GM12878 (cell line): ENCODE measurements at regions not wholly inside any gene's neighbourhood (a gene's known extent, or its start where the extent isn't known, plus 50 kb on each side); places are given as distances from the start of the nearest gene placed in this dataset.
"Not testable (repeated sequence)": the region's sequence is repeated elsewhere in the genome, so short reads cannot be mapped to it uniquely, and the experiment has no call there.

Source experiments
- ATAC-seq: fragments of 200-7000 bp; cut with Tn5 transposase; 3 replicates; pipeline ENCODE4 v1.9.1; 2020; ENCODE audit warnings: mild to moderate bottlenecking, moderate library complexity
- BruUV-seq: library from RNA; stranded (reverse); fragments of 400-500 nt; replicated peaks from 2 replicates; lab custom pipeline; 2021; lab: Mats Ljungman, UMichigan
- CTCF ChIA-PET: fragments of 300-600 bp; sonication (Branson Sonifier 250); formaldehyde crosslinking; extraction: SDS; loops from one replicate; lab custom pipeline; 2021; ENCODE audit warnings: inconsistent platforms; lab: Yijun Ruan, JAX
- POLR2A ChIA-PET: fragments of 350-600 bp; formaldehyde crosslinking; extraction: SDS; loops from one replicate; lab custom pipeline; 2021; ENCODE audit warnings: inconsistent platforms; lab: Charles Lee
- RAD21 ChIA-PET: fragments of 300-600 bp; sonication (Branson Sonifier 250); formaldehyde crosslinking; loops from one replicate; lab custom pipeline; 2023; ENCODE audit warnings: antibody characterized with exemption; ENCODE audit not compliant: unreplicated experiment; lab: Charles Lee
- SMC1A ChIA-PET: fragments of 300-600 bp; sonication (Branson Sonifier 250); formaldehyde crosslinking; loops from one replicate; lab custom pipeline; 2023; ENCODE audit not compliant: unreplicated experiment, uncharacterized antibody; lab: Charles Lee
- DNase-seq: peaks from one replicate; pipeline ENCODE4 v3.0.0-alpha.2; 2011; ENCODE audit warnings: low read depth, low spot score
- FAIRE-seq: peaks from 3 replicates; lab custom pipeline; 2011; peaks lifted over from hg19 to GRCh38; lab: Jason Lieb, UNC
- H2AFZ ChIP-seq: 2 replicates; pipeline ENCODE4 v1.6.0; 2011; ENCODE audit warnings: low read depth, low read length, control low read depth; ENCODE audit not compliant: control insufficient read depth
- H3K27ac ChIP-seq: 2 replicates; pipeline ENCODE4 v1.5.1; 2011; ENCODE audit warnings: control low read depth; ENCODE audit not compliant: control insufficient read depth, insufficient read depth
- H3K27me3 ChIP-seq, 2 experiments: replicated peaks in 1 of 2; 2 replicates each; pipeline versions ENCODE4 v1.6.0 to v1.6.1; 2011; ENCODE audit warnings: low read length in 1 of 2; ENCODE audit not compliant: control insufficient read depth in 2 of 2, insufficient read depth in 2 of 2
- H3K36me3 ChIP-seq, 2 experiments: 2 replicates each; pipeline ENCODE4 v1.5.1; 2011; ENCODE audit warnings: low read length in 1 of 2; ENCODE audit not compliant: control insufficient read depth in 2 of 2, insufficient read depth in 2 of 2
- H3K4me1 ChIP-seq: 2 replicates; pipeline ENCODE4 v1.6.1; 2011; ENCODE audit warnings: mild to moderate bottlenecking, low read length, moderate library complexity, mixed read lengths; ENCODE audit not compliant: control insufficient read depth, insufficient read depth
- H3K4me2 ChIP-seq: 2 replicates; pipeline ENCODE4 v1.6.0; 2011; ENCODE audit warnings: control low read depth; ENCODE audit not compliant: control insufficient read depth, insufficient read depth
- H3K4me3 ChIP-seq: fragments of 200-600 bp; sonication (generic); 2 replicates; pipeline ENCODE4 v1.5.1; 2016
- H3K79me2 ChIP-seq: 2 replicates; pipeline ENCODE4 v1.6.0; 2011; ENCODE audit warnings: low read length; ENCODE audit not compliant: control insufficient read depth, insufficient read depth
- H3K9ac ChIP-seq: 2 replicates; pipeline ENCODE4 v1.8.0; 2011; ENCODE audit warnings: low read length, control low read depth, mixed read lengths; ENCODE audit not compliant: control insufficient read depth, insufficient read depth
- H3K9me3 ChIP-seq: replicated peaks from 3 replicates; pipeline ENCODE4 v1.5.1; 2011; ENCODE audit warnings: mild to moderate bottlenecking, low read length; ENCODE audit not compliant: control insufficient read depth, insufficient read depth
- H4K20me1 ChIP-seq: 2 replicates; pipeline ENCODE4 v1.6.0; 2011; ENCODE audit not compliant: control insufficient read depth, insufficient read depth
- ATF3 ChIP-seq: IDR thresholded peaks from 2 replicates; pipeline ENCODE4 v1.6.1; 2011; ENCODE audit warnings: low read depth, mild to moderate bottlenecking, low read length, moderate library complexity, borderline replicate concordance; ENCODE audit errors: extremely low read depth
- ATF7 ChIP-seq: fragments of 450-650 bp; IDR thresholded peaks from 2 replicates; pipeline ENCODE4 v1.6.1; 2016; ENCODE audit warnings: low read depth, mild to moderate bottlenecking
- BRCA1 ChIP-seq: IDR thresholded peaks from 2 replicates; pipeline ENCODE4 v1.6.1; 2011; ENCODE audit warnings: low read depth, low read length, improper control_type of control experiment
- CBFB ChIP-seq: IDR thresholded peaks from 2 replicates; pipeline ENCODE4 v1.6.1; 2016; ENCODE audit warnings: antibody characterized with exemption, low read depth
- CBX3 ChIP-seq: fragments of 200-600 bp; sonication (generic); IDR thresholded peaks from 2 replicates; pipeline ENCODE4 v1.6.1; 2016; ENCODE audit warnings: low read depth, borderline replicate concordance
- MTA2 ChIP-seq: fragments of 450-650 bp; IDR thresholded peaks from 2 replicates; pipeline ENCODE4 v1.6.1; 2016; ENCODE audit warnings: low read depth, mild to moderate bottlenecking, moderate library complexity
- MYB ChIP-seq: fragments of 150-350 bp; IDR thresholded peaks from 2 replicates; pipeline ENCODE4 v1.6.1; 2014; ENCODE audit warnings: mild to moderate bottlenecking, low read depth, low read length, borderline replicate concordance
- MYC ChIP-seq: IDR thresholded peaks from 2 replicates; pipeline ENCODE4 v1.6.1; 2011; ENCODE audit warnings: mild to moderate bottlenecking, low read length, moderate library complexity, inconsistent platforms; ENCODE audit not compliant: insufficient read depth, insufficient replicate concordance, insufficient read length, severe bottlenecking
- SIN3A ChIP-seq: IDR thresholded peaks from 2 replicates; pipeline ENCODE4 v1.6.1; 2012; ENCODE audit warnings: low read depth, low read length, improper control_type of control experiment
- TCF12 ChIP-seq: IDR thresholded peaks from 2 replicates; pipeline ENCODE4 v1.6.1; 2011; ENCODE audit warnings: low read depth, mild to moderate bottlenecking, low read length
- ZBED1 ChIP-seq: IDR thresholded peaks from 2 replicates; pipeline ENCODE4 v1.6.1; 2016; ENCODE audit warnings: borderline replicate concordance
- WGBS: methylation state at CpG from one replicate; pipeline ENCODE4 v1.1.6; 2016; ENCODE audit warnings: low lambda C conversion rate; ENCODE audit not compliant: insufficient replicate concordance, insufficient coverage; ENCODE audit errors: missing lambda C conversion rate; 5-methylcytosine and 5-hydroxymethylcytosine counted together
- in situ Hi-C: fragments of 300-500 bp; cut with MboI; formaldehyde crosslinking; loops from 9 replicates; pipeline ENCODE4 v1.14.3; 2018; ENCODE audit warnings: mixed read lengths
- intact Hi-C: fragments of 100-400 bp; cut with micrococcal nuclease; formaldehyde crosslinking; loops from one replicate; pipeline ENCODE4 v1.14.2; 2022; ENCODE audit not compliant: unreplicated experiment
- TF ChIP-seq, protein P1 (sequence below), 3 experiments: IDR thresholded peaks in 2 of 3; conservative IDR thresholded peaks in 1 of 3; 2 replicates each; pipeline ENCODE4 v1.5.1; 2011; ENCODE audit warnings: low read depth in 3 of 3, low read length in 3 of 3, mild to moderate bottlenecking in 3 of 3, control low read depth in 2 of 3, moderate library complexity in 2 of 3, inconsistent platforms in 1 of 3, mixed read lengths in 1 of 3; ENCODE audit not compliant: control insufficient read depth in 2 of 3, insufficient read depth in 1 of 3; ENCODE audit errors: extremely low read depth in 1 of 3
- TF ChIP-seq, protein P2 (sequence below): IDR thresholded peaks from 2 replicates; pipeline ENCODE4 v1.6.1; 2012; ENCODE audit warnings: mild to moderate bottlenecking, low read depth, low read length

DNA sequence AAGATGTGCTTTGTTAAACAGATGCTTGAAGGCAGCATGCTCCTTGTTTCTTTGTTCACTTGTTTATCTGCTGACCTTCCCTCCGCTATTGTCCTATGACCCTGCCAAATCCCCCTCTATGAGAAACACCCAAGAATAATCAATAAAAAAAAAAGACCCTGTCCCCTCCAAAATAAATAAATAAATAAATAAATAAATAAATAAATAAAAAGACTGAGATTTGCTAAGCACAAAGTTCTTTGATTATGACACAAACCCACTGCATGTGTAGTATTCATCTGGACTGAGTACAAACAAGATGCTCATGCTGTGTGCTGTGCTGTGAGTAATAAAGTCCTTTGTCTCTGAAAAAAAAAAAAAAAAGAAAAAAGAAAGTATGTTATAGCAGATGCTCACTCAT is 851.1 kb upstream of the DEFB115 start:
- H3K4me2 ChIP-seq, H3K79me2 ChIP-seq, ATAC-seq, H3K4me3 ChIP-seq, H3K9me3 ChIP-seq, CTCF ChIA-PET, BruUV-seq, POLR2A ChIA-PET, RAD21 ChIA-PET, H3K9ac ChIP-seq, H2AFZ ChIP-seq, intact Hi-C loops, H3K4me1 ChIP-seq, H4K20me1 ChIP-seq, H3K27me3 ChIP-seq, FAIRE-seq, DNase-seq, in situ Hi-C loops, H3K27ac ChIP-seq, SMC1A ChIA-PET, H3K36me3 ChIP-seq: not testable (repeated sequence)
- 0% methylated on average over 1 of the region's 1 CpG for WGBS

DNA sequence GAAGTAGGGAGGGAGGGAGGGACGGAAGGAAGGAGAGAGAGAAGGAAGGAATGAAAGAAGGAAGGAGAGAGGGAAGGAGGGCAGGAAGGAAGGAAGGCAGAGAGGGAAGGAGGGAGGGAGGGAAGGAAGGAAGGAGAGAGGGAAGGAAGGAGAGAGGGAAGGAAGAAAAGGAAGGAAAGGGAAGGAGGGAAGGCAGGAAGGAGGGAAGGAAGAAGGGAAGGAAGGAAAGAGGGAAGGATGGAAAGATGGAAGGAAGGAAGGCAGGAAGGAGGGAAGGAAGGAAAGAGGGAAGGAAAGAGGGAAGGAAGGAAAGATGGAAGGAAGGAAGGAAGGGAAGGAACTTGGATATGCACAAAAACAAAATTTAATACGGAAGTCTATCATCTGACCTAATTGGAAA is 844.5 kb upstream of the DEFB115 start:
- ATAC-seq (no peak), FAIRE-seq (no peak), DNase-seq (no peak)
- no peak overlapping the region for H3K9ac ChIP-seq
- ChIA-PET SMC1A (no interaction called here), CTCF (no interaction called here), POLR2A (no interaction called here), RAD21 (no interaction called here)
- no peaks in the 10 kb centered on the region for H3K79me2 ChIP-seq
- H3K4me1 ChIP-seq: no peaks in the 10 kb centered on the region
- 87% methylated on average over 1 of the region's 2 CpGs for WGBS
- H3K4me2 ChIP-seq: no peak overlapping the region
- H4K20me1 ChIP-seq: no peaks in the 10 kb centered on the region
- no peak overlapping the region for H2AFZ ChIP-seq
- intact Hi-C loops (no loop called here), in situ Hi-C loops (no loop called here)
- no peaks in the 10 kb centered on the region for H3K27me3 ChIP-seq
- H3K9me3 ChIP-seq: no peaks in the 10 kb centered on the region
- H3K27ac ChIP-seq: no peak overlapping the region
- no peaks in the 10 kb centered on the region for H3K36me3 ChIP-seq
- BruUV-seq: no TSS peak
- no peak overlapping the region for H3K4me3 ChIP-seq
- TF ChIP-seq MTA2: no peak
- TF ChIP-seq SIN3A: no peak
- TF ChIP-seq MYC: no peak
- TF ChIP-seq ATF7: no peak
- TF ChIP-seq CBX3: no peak
- TF ChIP-seq BRCA1: no peak
- no peak for TF ChIP-seq ATF3
- TF ChIP-seq ZBED1: no peak
- TF ChIP-seq TCF12: no peak
- no peak for TF ChIP-seq MYB
- no peak for TF ChIP-seq CBFB
- TF ChIP-seq, protein P1, sequence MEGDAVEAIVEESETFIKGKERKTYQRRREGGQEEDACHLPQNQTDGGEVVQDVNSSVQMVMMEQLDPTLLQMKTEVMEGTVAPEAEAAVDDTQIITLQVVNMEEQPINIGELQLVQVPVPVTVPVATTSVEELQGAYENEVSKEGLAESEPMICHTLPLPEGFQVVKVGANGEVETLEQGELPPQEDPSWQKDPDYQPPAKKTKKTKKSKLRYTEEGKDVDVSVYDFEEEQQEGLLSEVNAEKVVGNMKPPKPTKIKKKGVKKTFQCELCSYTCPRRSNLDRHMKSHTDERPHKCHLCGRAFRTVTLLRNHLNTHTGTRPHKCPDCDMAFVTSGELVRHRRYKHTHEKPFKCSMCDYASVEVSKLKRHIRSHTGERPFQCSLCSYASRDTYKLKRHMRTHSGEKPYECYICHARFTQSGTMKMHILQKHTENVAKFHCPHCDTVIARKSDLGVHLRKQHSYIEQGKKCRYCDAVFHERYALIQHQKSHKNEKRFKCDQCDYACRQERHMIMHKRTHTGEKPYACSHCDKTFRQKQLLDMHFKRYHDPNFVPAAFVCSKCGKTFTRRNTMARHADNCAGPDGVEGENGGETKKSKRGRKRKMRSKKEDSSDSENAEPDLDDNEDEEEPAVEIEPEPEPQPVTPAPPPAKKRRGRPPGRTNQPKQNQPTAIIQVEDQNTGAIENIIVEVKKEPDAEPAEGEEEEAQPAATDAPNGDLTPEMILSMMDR (IDR thresholded peaks at IDR 0.05 in 2 of 3, conservative IDR thresholded peaks at IDR 0.05 in 1 of 3; ENCODE audit: control insufficient read depth in 2 of 3, extremely low read depth in 1 of 3, insufficient read depth in 1 of 3, low read depth in 3 of 3, low read length in 3 of 3): no peak
- TF ChIP-seq, protein P2, sequence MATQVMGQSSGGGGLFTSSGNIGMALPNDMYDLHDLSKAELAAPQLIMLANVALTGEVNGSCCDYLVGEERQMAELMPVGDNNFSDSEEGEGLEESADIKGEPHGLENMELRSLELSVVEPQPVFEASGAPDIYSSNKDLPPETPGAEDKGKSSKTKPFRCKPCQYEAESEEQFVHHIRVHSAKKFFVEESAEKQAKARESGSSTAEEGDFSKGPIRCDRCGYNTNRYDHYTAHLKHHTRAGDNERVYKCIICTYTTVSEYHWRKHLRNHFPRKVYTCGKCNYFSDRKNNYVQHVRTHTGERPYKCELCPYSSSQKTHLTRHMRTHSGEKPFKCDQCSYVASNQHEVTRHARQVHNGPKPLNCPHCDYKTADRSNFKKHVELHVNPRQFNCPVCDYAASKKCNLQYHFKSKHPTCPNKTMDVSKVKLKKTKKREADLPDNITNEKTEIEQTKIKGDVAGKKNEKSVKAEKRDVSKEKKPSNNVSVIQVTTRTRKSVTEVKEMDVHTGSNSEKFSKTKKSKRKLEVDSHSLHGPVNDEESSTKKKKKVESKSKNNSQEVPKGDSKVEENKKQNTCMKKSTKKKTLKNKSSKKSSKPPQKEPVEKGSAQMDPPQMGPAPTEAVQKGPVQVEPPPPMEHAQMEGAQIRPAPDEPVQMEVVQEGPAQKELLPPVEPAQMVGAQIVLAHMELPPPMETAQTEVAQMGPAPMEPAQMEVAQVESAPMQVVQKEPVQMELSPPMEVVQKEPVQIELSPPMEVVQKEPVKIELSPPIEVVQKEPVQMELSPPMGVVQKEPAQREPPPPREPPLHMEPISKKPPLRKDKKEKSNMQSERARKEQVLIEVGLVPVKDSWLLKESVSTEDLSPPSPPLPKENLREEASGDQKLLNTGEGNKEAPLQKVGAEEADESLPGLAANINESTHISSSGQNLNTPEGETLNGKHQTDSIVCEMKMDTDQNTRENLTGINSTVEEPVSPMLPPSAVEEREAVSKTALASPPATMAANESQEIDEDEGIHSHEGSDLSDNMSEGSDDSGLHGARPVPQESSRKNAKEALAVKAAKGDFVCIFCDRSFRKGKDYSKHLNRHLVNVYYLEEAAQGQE: no peak
